Raji (cell line): ENCODE measurements at regions not wholly inside any gene's neighbourhood (a gene's known extent, or its start where the extent isn't known, plus 50 kb on each side); places are given as distances from the start of the nearest gene placed in this dataset.

Source experiments
- POLR2A ChIP-seq: IDR thresholded peaks from 2 replicates; pipeline ENCODE4 v1.6.1; 2011; ENCODE audit warnings: low read depth, low read length, control low read depth; ENCODE audit not compliant: insufficient read depth

DNA sequence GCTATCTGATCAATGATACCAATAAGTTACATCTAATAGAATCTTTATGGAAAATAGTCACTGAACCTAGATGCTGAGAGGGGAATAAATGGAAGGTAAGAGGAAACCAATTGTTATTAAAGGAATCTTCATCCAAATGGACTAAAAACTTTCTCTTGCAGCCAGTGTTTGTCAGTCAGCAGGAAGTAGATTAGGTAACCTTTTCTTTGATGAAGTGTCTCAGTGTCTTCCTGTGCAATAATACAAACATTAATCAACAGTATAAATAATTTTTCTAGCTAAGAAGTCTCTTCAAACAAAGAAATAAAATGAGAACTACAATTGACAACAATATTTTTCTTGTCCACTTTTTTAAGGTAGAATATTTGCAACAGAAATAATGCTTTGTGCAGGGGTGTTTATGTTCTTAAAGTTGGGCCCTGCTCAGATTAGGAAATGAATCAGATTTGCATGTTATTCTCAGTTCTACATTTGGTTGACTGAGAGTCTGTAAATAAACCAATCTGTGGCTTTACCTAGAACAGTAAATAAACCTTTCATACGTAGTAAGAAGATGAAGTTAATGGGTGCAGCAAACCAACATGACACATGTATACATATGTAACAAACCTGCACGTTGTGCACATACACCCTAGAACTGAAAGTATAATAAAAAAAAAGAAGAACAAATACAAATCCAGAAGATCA lies 391.4 kb downstream of the MRPL39 start:
- no peak for TF ChIP-seq POLR2A

GRCh38 chr21:25214676-25215075 lies 392.6 kb downstream of the MRPL39 start:
- no peak for TF ChIP-seq POLR2A

DNA sequence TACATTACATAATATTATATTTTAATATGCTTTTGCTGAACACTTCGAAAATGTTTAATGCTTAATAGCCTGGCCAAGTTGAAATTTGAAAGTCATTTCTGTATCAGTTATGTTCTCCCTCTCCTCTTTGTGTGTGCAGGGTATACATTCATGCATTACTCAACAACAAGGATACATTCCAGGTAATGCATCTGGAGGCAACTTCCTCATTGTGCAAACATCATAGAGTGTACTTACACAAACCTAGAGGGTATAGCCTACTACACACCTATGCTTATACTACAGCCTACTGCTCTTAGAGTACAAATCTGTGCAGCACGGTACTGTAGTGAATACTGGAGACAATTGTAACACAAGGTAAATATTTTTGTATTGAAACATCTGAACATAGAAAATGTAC lies 407.3 kb downstream of the MRPL39 start:
- TF ChIP-seq POLR2A: no peak

DNA sequence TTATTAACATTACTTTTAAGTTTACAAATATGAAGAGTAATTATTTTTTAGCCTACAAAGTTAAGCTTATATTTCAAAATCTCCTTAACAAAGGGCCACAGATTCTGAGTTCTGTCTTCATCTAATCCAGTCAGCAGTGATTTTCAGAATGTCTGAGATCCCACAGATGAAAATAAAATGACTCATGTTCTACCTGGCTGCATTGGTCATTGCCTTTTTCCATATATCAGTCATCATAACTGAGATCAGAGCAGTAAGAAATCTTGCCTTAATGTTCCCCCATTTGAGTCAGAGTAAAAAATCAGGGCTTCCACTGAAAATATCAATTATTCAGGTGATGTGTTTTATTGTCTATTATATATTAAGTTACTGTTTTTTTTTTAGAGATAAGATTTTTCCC lies 416.1 kb downstream of the MRPL39 start:
- TF ChIP-seq POLR2A: no peak

GRCh38 chr21:25189497-25189896 lies 417.8 kb downstream of the MRPL39 start:
- no peak for TF ChIP-seq POLR2A

DNA sequence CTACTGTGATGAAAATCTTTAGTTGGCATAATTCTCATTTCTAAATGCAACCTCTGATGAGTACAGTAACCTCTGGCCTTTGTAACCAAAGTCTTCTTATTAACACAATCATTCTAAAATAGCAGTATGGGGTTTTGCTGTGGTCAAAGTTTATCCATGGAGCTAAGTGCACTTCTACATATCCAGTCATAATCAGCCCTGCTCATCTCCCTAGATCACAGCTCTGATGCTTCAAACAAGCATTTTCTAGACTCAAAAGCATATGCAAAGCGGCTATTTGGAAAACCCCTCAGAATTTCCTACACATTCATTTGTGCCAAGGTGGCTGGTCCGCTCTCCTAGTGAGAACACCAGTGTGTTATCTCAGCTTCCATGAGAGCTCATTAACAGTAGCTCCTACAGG lies 418.6 kb downstream of the MRPL39 start:
- no peak for TF ChIP-seq POLR2A

- TF ChIP-seq POLR2A: no peak
Observed at GRCh38 chr21:25186273-25186672, 421.0 kb downstream of the MRPL39 start.

DNA sequence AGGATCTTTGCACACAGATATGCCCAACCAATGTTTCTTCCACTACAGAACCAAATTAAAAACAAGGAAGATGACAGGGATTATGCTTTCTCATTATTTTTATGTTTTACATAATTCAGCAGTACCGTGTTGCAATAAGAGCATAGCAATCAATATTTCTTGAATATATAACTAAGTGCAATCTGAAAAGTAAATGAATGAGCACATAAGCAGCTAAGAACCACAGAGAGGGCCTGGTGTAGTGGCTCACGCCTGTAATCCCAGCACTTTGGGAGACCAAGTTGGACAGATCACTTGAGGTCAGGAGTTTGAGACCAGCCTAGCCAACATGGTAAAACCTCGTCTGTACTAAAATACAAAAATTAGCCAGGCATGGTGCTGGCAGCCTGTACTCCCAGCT lies 423.7 kb downstream of the MRPL39 start:
- TF ChIP-seq POLR2A: no peak

DNA sequence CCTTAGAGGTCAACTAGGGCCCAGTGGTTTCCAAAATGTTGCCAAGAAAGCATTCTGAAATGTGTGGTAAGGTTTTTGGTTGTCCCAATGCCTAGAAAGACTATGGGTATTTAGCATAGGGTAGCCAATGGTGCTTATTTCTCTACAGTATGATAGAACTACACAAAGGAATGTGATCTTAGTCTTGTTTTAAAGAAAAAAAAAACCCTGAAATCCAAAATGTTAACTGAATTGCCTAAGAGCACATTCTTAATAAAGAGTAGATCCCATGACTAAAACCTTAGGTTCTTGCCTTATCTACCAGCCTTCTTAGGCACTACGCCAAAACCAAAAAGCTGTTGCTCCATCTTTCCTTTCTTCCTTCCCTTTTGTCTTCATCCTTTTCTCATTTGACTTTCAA lies 428.2 kb downstream of the MRPL39 start:
- TF ChIP-seq POLR2A: no peak

DNA sequence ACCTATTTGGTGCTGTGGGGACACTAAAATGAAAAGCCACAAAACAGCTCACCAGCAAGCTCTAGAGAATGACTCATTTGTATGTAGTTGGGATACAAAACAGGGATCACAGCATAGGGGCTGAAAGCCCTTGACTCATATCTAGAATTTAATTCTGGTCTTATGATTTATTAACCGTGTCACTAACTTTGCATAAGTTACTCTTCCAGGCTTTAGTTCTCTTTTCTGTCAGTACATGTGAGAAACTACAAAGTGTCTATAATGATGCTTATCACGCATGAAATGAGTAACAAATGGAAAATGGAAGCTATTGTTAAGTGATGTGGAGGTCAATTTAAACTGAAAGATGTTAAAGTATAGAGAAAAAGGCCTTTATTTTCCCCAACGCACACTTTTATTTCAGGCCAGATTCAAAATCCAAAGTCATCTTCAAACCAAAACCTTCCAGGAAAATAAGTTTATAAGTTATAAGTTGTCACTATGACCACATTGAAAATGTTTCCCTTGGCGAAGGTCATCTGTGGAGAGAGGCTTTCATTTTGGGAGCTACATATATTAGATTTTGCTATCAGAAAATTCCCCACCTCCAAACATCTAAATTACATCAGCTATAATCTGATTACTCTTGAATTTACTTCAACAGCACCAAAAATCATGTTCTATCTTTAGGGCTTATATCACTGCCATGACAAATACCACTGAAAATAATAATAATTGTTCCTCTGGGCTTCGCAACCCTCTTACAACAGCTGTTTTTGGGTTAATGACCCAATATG lies 430.5 kb downstream of the MRPL39 start:
- TF ChIP-seq POLR2A: no peak

GRCh38 chr21:25175938-25176337 lies 431.3 kb downstream of the MRPL39 start:
- no peak for TF ChIP-seq POLR2A

DNA sequence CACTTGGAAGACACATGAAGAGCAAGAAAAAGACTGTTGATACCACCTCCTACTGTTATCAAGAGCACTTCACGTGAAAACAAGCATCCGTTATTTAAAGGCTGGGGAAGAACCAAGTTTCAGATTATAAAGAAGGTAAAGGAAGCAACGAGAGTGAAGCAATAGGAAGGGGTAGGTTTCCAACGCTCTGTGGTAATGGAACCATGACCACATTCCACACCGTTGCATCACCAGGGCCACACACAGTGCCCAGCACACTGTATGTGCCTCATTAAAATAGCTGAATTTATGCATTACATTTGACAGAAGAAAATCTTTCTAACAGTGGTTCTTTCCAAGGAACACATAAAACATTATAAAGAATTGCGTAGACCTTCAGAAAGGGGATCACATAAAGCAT lies 435.8 kb downstream of the MRPL39 start:
- no peak for TF ChIP-seq POLR2A

DNA sequence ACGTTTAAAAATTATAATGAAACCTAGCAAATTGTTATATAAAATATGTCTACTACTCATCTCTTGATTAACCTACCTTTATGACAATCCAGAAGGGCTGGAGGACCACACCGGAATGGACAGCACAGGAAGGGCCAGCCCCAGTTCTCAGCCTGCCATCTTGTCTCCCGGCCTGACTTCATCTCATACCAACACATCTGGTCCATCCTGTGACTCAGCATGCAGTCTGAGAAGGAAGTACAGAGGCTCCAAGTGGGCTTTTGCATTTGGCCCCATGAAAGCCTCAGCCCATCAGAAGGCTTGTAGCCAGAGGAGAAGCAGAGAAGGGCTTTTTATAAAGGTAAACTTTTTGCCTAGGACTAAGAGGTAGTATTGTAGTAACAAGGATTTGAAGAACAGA lies 436.6 kb downstream of the MRPL39 start:
- no peak for TF ChIP-seq POLR2A

DNA sequence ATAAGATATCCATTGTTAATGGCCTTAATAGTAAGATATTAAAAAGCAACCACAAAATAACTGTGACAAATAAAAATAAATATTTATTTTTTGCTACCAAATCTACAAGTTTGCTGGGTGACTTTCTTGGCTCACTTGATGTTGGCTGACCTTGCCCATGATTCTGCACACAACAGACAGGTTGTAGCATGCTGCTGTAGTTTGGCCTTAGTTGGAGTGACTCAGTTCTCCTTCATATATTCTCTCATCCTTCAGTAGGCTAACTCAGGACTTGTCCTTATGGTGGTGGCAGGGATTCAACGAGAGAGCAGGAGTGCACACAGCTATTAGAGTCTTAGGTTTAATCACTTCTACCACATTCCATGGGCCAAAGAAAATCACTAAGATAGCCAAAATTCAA lies 437.9 kb downstream of the MRPL39 start:
- no peak for TF ChIP-seq POLR2A

GRCh38 chr21:25161571-25161970 lies 445.7 kb downstream of the MRPL39 start:
- TF ChIP-seq POLR2A: no peak

GRCh38 chr21:25149022-25149421 lies 458.3 kb downstream of the MRPL39 start:
- no peak for TF ChIP-seq POLR2A

- no peak for TF ChIP-seq POLR2A
Observed at GRCh38 chr21:25139414-25139813, 467.9 kb downstream of the MRPL39 start.
